DMS114 treated with DMSO at 0.1 percent for 48 hours (cell line): ENCODE measurements at regions not wholly inside any gene's neighbourhood (a gene's known extent, or its start where the extent isn't known, plus 50 kb on each side); places are given as distances from the start of the nearest gene placed in this dataset.

Experiments used
- DNase-seq: peaks from one replicate; lab custom pipeline; 2025; ENCODE audit not compliant: unreplicated experiment; lab: John Stamatoyannopoulos, UW

DNA sequence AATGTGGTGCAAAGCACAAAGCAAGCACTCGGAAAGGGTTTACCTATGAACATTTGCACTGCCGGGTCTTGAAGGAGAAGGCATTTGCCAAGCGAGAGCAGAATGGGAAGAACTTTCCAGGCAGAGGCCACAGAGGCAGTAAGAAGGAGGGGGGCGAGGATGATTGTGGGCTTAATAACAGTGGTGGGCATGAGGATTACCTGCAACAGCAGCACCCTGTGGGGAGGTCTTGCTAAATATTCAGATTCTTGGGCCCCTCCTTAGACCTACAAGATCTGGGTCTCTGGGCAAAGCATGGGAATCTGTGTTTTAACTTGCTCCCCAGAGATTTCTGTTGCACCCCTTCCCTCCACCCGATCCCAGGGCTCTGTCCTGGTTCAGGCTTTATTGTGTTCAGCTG lies 75.1 kb upstream of the ZBED5 start:
- DNase-seq = no peak

DNA sequence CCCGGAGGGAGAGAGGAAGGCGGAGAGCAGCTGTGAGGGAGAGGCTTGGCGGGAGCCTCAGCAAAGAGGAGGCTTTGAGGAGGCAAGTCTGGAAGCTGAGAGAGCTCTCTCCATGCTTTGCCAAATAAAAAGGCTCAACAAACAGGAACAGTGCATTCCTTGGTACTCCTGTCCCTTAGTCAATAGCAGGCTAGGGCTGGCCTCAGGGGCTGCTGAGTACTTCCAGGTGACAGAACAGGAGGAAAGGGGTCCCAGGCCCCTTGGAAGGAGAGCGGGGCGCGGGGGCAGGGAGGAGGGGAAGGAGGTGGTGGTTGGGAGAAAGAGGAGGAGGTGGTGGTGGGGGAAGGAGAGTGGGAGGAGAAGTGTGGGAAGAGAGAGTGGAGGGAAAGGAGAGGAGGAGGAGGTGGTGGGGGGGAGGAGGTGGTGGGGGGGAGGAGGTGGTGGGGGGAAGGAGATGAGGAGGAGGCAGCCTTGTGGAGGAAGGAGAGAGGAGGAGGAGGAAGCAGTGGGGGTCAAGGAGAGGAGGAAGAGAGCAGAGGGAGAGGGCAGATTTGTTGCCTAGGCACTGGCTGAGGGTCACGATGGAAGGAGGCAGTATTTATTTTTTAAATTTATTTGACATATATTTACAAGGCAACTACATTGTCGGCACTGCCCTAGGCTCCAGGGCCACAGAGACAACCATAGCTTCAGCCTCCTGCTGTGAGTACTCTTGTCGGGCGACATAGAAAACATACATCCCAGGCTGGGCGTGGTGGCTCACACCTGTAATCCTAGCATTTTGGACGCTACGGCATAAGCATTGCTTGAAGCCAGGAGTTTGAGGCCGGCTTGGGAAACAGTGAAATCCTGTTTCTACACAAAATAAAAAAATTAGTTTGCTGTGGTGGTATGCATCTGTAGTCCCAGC lies 74.2 kb upstream of the ZBED5 start:
- DNase-seq = peak; percentile 38

DNA sequence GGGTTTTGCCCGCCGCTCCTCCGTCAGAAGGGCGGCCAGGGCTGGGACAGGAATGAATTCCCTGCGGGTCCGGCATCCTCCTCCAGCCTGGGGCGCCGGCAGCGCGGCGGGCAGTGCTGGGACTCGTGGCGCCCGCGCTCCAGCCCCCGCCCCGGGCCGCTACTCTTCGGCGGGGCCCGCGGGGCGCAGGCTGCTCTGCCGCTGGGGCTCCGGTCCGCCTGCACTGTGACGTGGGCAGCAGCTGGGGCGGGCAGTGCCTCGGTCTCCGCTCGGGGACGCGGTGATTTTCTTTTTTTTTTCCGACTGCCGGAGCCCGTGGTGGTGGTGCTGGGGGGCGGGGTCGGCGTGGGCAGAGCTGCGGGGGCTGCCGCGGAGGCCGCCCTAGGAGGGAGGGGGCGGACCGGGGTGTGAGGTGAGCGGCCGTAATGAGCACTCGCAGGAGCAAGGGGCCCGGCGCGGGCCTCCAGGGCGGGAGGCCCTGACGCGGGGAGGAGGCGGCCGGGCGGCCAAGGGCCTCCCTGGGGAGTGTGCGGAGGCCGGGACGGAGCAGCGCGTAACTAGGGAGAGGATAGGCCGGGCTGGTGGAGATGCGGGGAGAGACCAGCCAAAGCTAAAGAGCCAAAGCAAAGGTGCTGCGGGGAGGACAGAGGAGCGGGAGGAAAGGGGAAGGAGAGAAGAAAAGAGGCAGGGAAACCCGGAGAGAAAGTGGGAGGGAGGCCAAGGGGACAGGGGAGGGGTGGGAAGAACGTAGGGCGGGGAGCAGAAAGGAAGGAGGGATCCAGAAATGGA lies 73.3 kb upstream of the ZBED5 start:
- peak; percentile 44 for DNase-seq

DNA sequence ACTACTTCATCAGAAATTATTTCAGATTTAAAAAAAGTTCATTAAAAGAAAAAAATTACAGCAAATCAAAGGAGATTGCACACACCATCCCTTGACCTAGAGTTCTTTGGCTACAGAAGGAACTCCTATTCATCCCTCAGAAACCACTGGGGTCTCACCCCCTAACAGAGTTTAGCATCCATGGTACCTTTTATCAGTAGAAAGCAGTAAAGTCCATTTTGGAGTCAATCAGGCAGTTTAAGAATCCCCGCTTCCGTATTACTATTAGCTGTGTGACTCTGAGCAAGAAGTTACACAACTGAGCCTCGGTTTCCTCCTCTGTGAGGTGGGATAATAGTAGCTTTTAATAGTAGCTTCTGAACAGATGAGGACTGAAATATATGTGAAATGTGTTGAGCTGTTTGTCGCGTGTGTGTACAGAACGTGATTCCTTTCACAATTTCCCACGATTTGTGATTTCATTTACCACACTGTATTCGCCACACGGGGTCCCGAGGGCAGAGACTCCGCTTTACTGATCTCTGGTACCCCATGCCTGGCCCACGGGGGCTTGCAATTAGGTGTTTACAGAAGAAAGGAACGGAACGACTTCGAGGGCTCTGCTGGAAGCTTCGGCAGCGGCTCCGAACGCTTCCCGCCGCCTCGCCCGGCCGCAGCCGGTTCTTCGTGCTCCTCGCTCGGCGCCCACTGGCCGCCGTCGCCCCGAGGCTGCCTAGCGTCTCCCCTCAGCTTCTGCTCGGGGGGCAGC lies 72.5 kb upstream of the ZBED5 start:
- no peak for DNase-seq

DNA sequence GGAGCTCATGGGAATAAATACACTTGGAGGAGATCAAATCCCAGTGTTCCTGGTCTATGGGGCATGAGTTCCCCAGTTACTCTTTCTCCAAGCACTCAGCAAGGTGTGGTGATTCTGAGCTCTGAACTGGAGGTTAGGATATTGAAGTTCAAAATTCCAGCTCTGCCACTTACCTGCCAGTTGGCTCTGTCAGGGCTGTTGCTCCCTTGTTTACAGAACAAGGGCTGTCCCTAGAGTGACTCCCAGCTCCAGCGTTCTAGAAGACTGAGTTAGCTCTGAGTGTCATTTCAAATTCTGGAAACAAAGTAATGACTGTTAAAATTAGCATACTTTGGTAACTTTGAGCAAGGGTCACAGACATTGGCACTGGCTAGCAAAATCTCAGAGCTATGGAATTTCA lies 69.7 kb upstream of the ZBED5 start:
- no peak for DNase-seq

DNA sequence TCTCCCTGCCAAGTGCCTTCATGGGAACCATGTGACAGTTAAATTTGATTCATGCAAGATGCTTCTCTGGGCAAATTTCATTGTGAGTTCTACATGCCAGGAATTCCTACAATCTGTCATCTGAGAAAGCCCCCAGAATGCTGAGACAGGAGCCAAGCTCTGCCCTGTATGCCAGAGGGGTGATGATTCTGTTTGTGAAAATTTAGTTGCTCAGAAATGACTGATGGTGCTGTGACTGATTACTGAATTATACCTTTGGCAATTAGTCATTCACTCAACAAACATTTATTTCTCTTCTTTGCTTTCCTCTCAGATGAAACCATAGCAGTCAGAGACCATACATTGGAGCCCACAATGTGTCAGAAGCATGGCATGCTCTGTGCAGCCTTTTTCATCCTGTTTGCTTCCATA lies 69.0 kb upstream of the ZBED5 start:
- no peak for DNase-seq

DNA sequence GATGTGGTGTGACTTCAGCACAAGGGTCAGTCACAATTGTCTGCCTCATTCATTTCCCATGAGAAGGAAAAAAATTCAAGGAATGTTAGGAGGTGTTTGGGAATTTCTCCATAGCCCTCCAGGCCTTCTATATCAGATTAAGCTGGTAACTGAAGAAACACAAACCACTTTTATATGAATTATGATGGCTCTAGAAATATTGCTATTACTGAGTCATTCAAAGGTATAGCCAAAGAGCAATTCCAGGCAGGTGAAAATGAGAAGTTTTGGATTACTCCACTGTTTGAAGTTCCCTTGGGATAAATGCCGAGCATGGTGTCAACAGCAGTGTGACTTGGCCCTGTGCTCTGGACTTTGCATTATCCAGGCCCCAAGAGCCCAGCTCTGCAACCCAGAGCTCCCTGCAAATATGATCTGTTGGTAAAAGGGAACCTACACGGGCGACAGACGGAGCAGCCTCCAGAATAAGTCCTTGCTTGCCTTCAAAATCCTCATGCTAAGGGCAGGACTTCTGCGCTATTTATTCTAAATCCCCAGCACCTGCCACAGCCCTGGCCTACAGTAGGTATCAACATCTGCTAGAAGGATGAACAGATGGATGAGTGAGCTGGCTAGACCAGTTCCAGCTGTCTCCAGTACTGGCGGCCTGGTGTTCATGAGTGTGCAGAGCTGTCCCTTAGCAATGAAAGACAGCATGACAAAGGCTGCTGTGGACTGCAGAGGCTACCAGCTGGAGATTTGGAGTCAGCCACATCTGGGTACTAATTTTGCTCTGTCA lies 67.5 kb upstream of the ZBED5 start:
- no peak for DNase-seq

DNA sequence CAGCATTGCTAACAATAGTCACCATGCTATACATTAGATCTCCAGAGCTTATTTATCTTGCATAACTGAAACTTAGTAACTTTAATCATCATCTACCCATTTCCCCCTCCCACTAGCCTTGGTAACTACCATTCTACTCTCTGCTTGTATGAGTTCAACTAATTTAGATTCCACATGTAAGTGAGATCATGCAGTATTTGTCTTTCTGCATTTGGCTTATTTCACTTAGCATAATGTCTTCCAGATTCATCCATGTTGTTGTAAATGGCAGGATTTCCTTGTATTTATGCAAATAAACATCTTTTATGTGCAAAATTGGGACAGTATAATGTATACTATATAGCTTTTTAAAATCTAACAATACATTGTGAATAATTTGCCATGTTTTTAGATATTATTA lies 66.0 kb upstream of the ZBED5 start:
- DNase-seq = no peak

DNA sequence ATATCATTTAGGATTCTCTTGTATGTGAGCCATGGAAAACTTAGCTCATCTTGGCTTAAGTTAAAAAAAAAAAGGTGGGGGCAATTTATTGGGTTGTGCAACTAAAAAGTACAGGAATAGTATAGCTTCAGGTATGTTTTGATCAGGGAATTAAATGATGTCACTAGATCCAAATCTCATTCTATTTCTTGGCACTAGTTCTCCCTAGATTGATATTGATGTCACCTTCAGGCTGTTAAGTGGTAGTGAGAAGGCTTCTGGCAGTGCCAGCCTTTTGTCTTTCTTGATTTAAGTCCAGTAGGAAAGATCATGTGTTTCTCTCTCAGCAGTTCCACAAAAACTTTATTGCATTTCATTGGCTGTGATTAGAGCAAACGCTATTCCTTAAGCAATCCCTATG lies 65.0 kb upstream of the ZBED5 start:
- no peak for DNase-seq

DNA sequence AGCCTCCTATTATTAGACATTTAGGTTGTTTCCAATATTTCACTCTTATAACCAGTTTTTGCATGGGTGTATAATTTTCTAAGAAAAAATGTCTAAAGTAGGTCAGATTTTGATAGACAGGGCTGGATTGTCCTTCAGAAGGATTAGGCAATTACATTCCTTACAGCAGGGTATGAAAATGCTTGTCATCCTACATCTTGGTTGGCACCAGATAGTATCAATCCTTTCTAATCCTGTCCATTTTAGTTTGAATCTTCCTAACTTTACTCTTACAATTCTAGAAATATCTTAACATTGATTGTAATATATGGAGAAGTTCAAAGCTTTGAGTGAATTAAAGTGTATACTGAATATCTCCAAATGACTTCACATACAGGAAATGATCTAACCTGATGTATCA lies 63.0 kb upstream of the ZBED5 start:
- no peak for DNase-seq

DNA sequence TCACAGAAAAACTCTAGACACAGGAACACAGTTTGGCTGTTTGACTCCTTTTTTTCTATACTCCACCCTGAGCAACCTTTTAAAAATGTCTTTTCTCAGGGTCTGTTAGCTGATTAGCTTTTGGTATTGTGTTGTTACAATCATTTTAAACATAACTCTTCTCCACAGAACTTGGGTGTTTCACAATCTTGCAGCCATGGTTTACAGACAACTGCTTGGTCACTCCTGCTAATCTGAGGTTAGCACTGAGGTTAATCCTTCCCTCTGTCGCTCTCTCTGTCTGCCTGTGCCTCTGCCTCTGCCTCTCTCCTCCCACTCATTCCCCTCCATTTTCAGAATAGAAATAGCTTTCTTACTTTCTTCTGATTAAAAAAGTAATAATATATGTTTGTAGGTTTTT lies 62.4 kb upstream of the ZBED5 start:
- no peak for DNase-seq

DNA sequence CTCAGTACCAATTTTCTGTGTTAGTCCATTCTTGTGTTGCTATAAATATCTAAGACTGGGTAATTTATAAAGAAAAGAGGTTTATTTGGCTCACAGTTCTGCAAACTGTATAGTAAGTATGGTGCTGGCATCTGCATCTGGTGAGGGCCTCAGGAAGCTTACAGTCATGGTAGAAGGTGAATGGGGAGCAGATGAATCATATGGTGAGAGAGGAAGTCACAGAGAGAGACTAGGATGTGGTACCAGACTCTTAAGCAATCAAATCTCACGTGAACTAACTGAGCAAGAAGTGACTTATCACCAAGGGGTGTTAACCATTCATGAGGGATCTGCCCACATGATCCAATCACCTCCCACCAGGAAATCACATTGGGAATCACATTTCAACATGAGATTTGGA lies 60.8 kb upstream of the ZBED5 start:
- no peak for DNase-seq

DNA sequence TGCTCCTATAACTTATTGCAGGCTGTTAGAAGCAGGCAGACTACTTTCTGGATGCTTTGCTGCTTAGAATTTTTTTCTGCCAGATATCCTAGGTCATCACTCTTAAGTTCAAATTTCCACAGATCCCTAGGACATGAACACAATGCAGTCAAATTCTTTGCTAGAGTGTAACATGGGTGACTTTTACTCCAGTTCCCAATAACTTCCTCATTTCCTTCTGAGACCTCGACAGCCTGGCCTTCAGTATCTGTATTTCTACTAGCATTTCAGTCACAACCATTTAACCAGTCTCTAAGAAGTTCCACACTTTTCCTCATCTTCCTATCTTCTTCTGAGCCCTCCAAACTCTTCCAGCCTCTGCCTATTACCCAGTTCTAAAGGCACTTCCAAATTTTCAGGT lies 60.4 kb upstream of the ZBED5 start:
- DNase-seq = no peak

DNA sequence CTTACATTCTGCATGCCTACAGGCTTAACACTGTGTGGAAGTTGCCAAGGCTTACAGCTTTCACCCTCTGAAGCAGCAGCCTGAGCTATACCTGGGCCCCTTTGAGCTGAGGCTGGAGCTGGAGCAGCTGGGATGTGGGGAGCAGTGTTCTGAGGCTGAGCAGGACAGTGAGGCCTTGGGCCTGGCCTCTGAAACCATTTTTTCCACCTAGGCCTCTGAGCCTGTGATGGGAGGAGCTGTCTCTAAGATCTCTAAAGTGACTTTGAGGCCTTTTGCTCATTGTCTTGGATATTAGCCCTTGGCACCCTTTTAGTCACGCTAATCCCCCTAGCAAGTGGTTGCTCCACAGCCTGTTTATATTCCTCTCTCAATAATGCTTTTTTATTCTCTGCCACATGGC lies 59.9 kb upstream of the ZBED5 start:
- DNase-seq = no peak

DNA sequence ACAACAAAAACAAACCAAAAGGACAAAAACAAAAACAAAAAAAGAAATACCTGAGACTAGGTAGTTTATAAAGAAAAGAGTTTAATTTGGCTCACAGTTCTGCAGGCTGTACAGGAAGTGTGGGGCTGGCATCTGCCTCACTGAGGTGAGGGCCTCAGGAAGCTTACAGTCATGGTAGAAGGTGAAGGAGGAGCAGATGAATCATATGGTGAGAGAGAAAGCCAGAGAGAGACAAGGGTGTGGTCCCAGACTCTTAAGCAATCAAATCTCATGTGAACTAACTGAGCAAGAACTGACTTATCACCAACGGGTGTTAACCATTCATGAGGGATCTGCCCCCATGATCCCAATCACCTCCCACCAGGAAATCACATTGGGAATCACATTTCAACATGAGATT lies 58.8 kb upstream of the ZBED5 start:
- DNase-seq = no peak

DNA sequence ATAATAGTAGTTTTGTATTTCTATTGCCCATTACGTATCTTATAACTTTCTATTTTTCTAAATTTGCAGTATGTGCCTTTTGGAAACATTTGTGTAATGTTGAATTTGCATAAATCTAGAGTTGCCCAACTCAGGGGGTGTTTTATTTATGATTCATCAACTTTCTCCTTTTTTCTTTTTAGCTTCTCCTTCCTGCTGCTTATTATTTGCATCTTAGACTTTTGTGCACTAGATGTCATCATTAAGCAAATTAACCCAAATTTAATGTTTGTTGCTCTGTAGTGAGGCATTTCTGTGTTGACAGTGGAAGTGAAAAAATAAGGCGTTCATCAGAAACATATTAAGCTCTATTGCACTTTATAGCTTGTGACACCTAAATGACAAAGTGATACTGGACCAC lies 56.2 kb upstream of the ZBED5 start:
- DNase-seq = no peak

DNA sequence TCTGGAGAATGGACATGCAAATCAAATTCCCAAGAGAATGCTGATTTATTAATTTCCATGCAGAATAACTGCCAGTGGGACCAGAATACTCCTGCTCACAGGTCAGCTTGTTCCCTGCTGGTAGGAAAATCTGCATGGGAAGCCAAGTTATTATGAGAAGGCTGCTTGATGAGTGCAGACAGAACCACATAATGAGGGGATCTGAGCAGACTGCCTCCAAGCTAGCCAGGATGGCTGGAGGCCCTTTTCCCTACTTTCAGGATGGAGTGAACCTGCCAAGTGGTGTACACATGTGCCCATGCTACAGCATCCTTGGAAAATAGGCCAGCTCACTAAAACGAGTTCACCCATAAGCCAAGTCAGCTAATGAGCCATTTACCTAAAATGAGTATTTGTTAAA lies 55.2 kb upstream of the ZBED5 start:
- no peak for DNase-seq

DNA sequence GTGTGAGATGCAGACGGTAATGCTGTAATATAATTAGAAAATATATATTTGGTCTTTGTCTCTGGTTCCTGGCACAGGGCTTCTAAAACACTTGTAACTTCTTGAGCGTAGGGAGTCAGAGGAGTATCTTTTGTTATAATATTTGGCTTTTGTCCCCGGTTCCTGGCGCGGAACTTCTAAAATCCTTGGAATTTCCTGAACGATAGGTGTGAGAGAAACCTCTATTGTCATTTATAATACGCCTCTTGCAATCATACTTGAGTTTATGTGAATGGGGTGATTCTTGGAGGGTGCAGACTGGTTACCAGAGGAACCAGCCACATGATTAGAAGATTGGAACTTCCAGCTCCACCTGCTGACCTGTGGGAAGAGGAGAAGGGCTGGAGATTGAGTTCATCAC lies 54.1 kb upstream of the ZBED5 start:
- no peak for DNase-seq

DNA sequence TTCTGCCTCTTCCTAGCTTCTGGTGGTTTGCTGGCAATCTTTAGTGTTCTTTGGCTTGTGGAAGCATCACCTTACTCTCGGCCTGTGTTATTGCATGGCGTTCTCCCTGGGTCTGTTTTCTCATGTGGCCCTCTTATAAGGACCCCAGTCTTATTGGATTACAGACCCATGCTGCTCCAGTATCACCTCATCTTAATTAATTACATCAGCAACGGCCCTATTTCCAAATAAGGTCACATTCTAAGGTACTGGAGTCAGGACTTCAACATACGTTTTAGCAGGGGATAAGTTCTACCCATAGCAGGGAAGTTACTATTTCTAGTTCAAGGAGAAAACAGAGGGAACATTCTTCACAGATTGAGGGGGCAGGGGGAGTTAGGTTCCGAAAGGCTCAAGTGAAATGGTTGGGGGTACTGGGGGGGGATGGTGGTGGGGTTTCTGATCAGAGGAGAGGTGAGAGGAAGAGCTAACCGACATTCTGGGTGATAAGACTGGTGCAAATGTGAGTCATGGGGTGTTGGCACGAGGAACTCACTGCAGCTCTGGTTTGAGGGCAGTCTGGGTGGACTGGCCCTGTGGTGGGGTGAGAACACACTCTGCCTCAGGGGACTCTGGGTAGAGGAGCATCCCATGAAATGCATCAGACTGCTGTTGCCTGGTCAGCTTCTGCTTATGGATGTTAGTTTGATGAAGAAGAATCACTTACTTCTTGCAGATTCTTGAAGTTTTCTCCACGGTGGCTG lies 51.5 kb upstream of the ZBED5 start:
- DNase-seq = no peak

DNA sequence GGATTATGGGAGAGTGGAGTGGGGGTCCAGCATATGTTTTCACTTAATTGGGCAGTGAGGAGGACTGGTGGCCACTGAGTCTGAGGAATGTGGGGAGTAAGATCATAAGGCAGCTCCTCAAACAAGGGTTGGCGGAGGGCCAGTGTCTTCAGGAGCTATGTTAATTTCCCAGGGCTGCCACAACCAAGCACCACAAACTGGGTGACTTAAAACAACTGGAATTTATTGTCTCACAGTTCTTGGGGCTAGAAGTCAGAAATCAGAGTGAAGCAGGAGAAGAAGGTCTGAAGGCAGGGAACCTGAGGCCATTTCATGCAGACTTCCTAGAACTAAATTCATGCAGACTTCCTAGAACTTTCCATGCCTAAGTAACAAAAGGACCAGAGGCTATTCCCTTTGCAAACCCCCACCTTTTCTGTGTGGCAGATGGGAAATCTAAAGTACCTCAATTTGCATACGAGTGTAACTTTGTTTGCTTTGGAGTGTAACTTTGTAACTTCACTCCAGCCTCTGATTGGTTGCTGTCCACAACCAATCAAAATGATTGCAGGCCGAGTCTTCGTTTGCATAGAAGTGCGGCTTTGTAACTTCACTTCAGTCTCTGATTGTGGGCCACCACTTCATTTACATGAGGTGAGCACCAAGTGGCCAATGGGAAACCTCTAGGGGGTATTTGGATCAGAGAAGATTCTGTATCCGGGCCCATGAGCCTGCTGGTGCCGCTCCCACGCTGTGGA lies 50.5 kb upstream of the ZBED5 start:
- DNase-seq = no peak
